HepG2 (cell line): ENCODE measurements at regions not wholly inside any gene's neighbourhood (a gene's known extent, or its start where the extent isn't known, plus 50 kb on each side); places are given as distances from the start of the nearest gene placed in this dataset.

Experiments
- ATAC-seq: fragments of 200-7000 bp; cut with Tn5 transposase; 3 replicates; pipeline ENCODE4 v1.9.1; 2020; ENCODE audit warnings: mild to moderate bottlenecking, moderate library complexity
- BruUV-seq: library from RNA; stranded (reverse); fragments of 400-500 nt; replicated peaks from 2 replicates; lab custom pipeline; 2021; lab: Mats Ljungman, UMichigan
- CTCF ChIA-PET: fragments of 300-600 bp; formaldehyde crosslinking; extraction: SDS; loops from one replicate; lab custom pipeline; 2021; ENCODE audit warnings: low total read pairs, inconsistent platforms, low intra/inter-chr PET ratio; lab: Yijun Ruan, JAX
- POLR2A ChIA-PET: fragments of 350-600 bp; sonication (Branson Sonifier 250); formaldehyde crosslinking; loops from one replicate; lab custom pipeline; 2020; ENCODE audit warnings: antibody characterized with exemption, inconsistent platforms; lab: Yijun Ruan, JAX
- DNase-seq: peaks from one replicate; pipeline ENCODE4 v3.0.0-alpha.2; 2015; ENCODE audit warnings: low spot score
- FAIRE-seq: peaks from 3 replicates; lab custom pipeline; 2011; peaks lifted over from hg19 to GRCh38; lab: Jason Lieb, UNC
- H2AFZ ChIP-seq: one replicate; pipeline ENCODE4 v1.6.1; 2011; ENCODE audit warnings: low read length, inconsistent platforms
- H3K27ac ChIP-seq: fragments of 300-600 bp; 3 replicates; pipeline ENCODE4 v1.8.0; 2011; ENCODE audit warnings: mixed run types, mild to moderate bottlenecking, mixed read lengths, low read length, inconsistent platforms; ENCODE audit not compliant: insufficient read depth; ENCODE audit errors: extremely low read length
- H3K27me3 ChIP-seq, 2 experiments: fragments of 200-600 bp in 1 of 2; 2 replicates in 1 of 2; 3 replicates in 1 of 2; pipeline versions ENCODE4 v1.6.0 to v1.8.0; 2011; ENCODE audit warnings: low read length in 2 of 2, mild to moderate bottlenecking in 2 of 2, moderate library complexity in 2 of 2, inconsistent platforms in 1 of 2; ENCODE audit not compliant: insufficient read depth in 2 of 2, control insufficient read depth in 1 of 2
- H3K36me3 ChIP-seq, 2 experiments: fragments of 200-600 bp in 1 of 2; replicated peaks in 1 of 2; 2 replicates in 1 of 2; 3 replicates in 1 of 2; pipeline versions ENCODE4 v1.5.1 to v1.8.0; 2011; ENCODE audit warnings: low read length in 2 of 2, inconsistent platforms in 1 of 2; ENCODE audit not compliant: insufficient read depth in 2 of 2, control insufficient read depth in 1 of 2
- H3K4me1 ChIP-seq: 2 replicates; pipeline ENCODE4 v1.5.1; 2012; ENCODE audit warnings: low read length, inconsistent platforms; ENCODE audit not compliant: insufficient read depth
- H3K4me2 ChIP-seq: 2 replicates; pipeline ENCODE4 v1.6.0; 2011; ENCODE audit warnings: low read depth, low read length, inconsistent platforms
- H3K4me3 ChIP-seq, 3 experiments: fragments of 200-600 bp in 1 of 3; sonication (generic), shearing (Covaris generic) in 1 of 3; replicated peaks in 1 of 3; 2 replicates each; pipeline ENCODE4 v1.5.1; 2011 to 2016; ENCODE audit warnings: low read length in 3 of 3, inconsistent platforms in 2 of 3, low read depth in 2 of 3, mild to moderate bottlenecking in 2 of 3, control low read depth in 1 of 3, mixed read lengths in 1 of 3; ENCODE audit not compliant: insufficient read depth in 1 of 3
- H3K79me2 ChIP-seq: one replicate; pipeline ENCODE4 v1.6.1; 2011; ENCODE audit warnings: low read length, inconsistent platforms; ENCODE audit not compliant: insufficient read depth
- H3K9ac ChIP-seq: 2 replicates; pipeline ENCODE4 v1.6.0; 2011; ENCODE audit warnings: mild to moderate bottlenecking, low read depth, low read length, inconsistent platforms; ENCODE audit not compliant: insufficient read depth
- H3K9me3 ChIP-seq: 2 replicates; pipeline ENCODE4 v1.5.1; 2012; ENCODE audit warnings: mild to moderate bottlenecking, low read length
- H4K20me1 ChIP-seq: 2 replicates; pipeline ENCODE4 v1.6.0; 2011; ENCODE audit warnings: inconsistent platforms, mild to moderate bottlenecking, low read length, moderate library complexity; ENCODE audit not compliant: insufficient read depth
- AHR ChIP-seq: IDR thresholded peaks from 2 replicates; pipeline ENCODE4 v1.6.1; 2018; ENCODE audit warnings: missing genetic modification reagents, missing compliant biosample characterization
- DDIT3 ChIP-seq: sonication (generic); formaldehyde crosslinking; IDR thresholded peaks from 2 replicates; pipeline ENCODE4 v1.4.0; 2020; ENCODE audit warnings: mild to moderate bottlenecking, missing genetic modification reagents
- NKX3-1 ChIP-seq: sonication (generic); formaldehyde crosslinking; IDR thresholded peaks from 2 replicates; pipeline ENCODE4 v1.5.0; 2020; ENCODE audit warnings: missing genetic modification reagents
- STAG1 ChIP-seq: sonication (generic); formaldehyde crosslinking; IDR thresholded peaks from 2 replicates; pipeline ENCODE4 v1.4.0; 2020; ENCODE audit warnings: missing genetic modification reagents
- UBTF ChIP-seq: sonication (generic); formaldehyde crosslinking; IDR thresholded peaks from 2 replicates; pipeline ENCODE4 v1.4.0; 2020; ENCODE audit warnings: mild to moderate bottlenecking, missing genetic modification reagents
- ZBTB21 ChIP-seq: sonication (generic); formaldehyde crosslinking; IDR thresholded peaks from 2 replicates; pipeline ENCODE4 v1.4.0; 2020; ENCODE audit warnings: missing genetic modification reagents
- ZBTB37 ChIP-seq: sonication (generic); formaldehyde crosslinking; IDR thresholded peaks from 2 replicates; pipeline ENCODE4 v1.4.0; 2020; ENCODE audit warnings: mild to moderate bottlenecking, missing genetic modification reagents
- ZFYVE20 ChIP-seq: sonication (generic); formaldehyde crosslinking; IDR thresholded peaks from 2 replicates; pipeline ENCODE4 v1.8.0; 2023; ENCODE audit warnings: low read depth, mild to moderate bottlenecking, moderate library complexity, missing genetic modification reagents, borderline replicate concordance
- ZNF484 ChIP-seq: sonication (generic); formaldehyde crosslinking; IDR thresholded peaks from 2 replicates; pipeline ENCODE4 v1.5.1; 2020; ENCODE audit warnings: mild to moderate bottlenecking, low read depth, missing genetic modification reagents, borderline replicate concordance
- ZNF720 ChIP-seq: sonication (generic); formaldehyde crosslinking; IDR thresholded peaks from 2 replicates; pipeline ENCODE4 v1.4.0; 2020; ENCODE audit warnings: missing genetic modification reagents
- WGBS: methylation state at CpG from one replicate; pipeline ENCODE4 v1.1.6; 2017; ENCODE audit warnings: low lambda C conversion rate; 5-methylcytosine and 5-hydroxymethylcytosine counted together
- in situ Hi-C: cut with HindIII; loops from 2 replicates; pipeline ENCODE4 v1.10.0; 2017; ENCODE audit warnings: low pct_unique_long_range_greater_than_20kb; ENCODE audit not compliant: extremely low pct_ligation_motif_present
- intact Hi-C: fragments of 100-400 bp; cut with micrococcal nuclease; formaldehyde crosslinking; loops from one replicate; pipeline ENCODE4 v1.10.0; 2022; ENCODE audit not compliant: unreplicated experiment
- TF ChIP-seq, protein P1 (sequence below): sonication (generic); formaldehyde crosslinking; conservative IDR thresholded peaks from 2 replicates; pipeline ENCODE4 v1.4.0; 2020; ENCODE audit warnings: missing genetic modification reagents

DNA sequence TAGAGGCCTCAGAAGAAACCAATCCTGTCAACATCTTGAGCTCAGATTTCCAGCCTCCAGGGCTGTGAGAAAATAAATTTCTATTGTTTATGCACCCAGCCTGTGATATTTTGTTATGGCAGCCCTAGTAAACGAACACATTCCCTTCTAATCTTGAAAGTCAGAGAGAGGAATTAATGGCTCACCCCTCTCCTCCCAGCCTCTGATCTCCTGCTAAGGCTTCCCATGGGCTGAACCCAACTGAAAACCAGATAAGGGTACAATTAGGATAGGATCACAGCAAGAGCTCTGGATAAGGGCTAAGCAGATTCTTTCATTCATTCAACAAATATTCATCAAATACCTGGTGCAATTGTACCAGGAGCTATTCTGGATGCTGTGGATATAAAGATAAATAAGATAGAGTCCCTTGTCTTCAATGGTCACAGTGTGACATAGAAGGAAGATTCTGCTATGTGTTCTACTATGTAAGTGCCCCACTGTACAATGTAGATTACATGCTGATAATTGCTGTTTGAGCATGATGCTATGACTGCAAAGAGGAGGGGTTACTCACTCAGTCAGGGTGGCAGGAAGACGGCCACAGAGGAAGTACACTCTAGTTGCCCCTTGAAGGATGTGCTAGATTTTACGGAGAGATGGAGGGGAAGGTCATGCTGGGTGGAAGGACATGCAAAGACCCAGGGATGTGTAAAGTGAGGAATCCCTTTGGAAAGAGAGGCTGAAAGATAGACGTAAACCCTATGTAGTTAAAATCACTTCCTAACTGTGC is 203.3 kb upstream of the JUN start:
- CTCF ChIA-PET, result no interaction called here
- H3K4me2 ChIP-seq, result no peak overlapping the region

DNA sequence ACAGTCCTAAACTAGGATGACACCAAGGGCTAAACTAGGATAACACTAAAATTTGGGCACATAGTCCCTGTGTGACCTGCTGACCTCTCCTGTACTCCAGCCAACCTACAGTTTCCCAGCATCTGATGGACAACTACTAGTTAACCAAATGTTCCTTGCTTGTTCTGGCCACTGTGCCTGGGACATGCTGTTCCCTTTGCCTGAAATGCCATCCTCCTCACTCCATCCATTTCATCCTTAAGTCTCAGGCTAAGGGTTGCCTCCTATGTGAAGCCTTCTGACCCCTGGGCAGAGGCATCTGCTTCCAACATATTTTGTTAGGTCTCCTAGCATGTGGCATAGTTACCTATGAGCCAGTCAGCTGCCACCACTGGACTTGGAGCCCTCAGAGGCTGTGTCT is 204.9 kb upstream of the JUN start:
- H3K9ac ChIP-seq, result no peak overlapping the region
- H3K9me3 ChIP-seq, result no peaks in the 10 kb centered on the region
- no peak overlapping the region for H3K27ac ChIP-seq
- DNase-seq, result no peak
- H4K20me1 ChIP-seq, result no peaks in the 10 kb centered on the region
- H3K79me2 ChIP-seq, result no peaks in the 10 kb centered on the region
- in situ Hi-C loops (no loop called here), intact Hi-C loops (no loop called here)
- BruUV-seq, result no TSS peak
- no peak for ATAC-seq
- H3K27me3 ChIP-seq, result peaks cover 0 to 21% of the 10 kb centered on the region in 2 experiments; a peak in 2 of 5 replicates
- no peak overlapping the region for H2AFZ ChIP-seq
- no peak for FAIRE-seq
- ChIA-PET CTCF (no interaction called here), POLR2A (no interaction called here)
- H3K4me2 ChIP-seq, result no peak overlapping the region
- no peaks in the 10 kb centered on the region for H3K36me3 ChIP-seq
- peaks cover 2% of the 10 kb centered on the region for H3K4me1 ChIP-seq
- H3K4me3 ChIP-seq, result no peak overlapping the region
- TF ChIP-seq STAG1 (CRISPR knock-in tag), result no peak
- no peak for TF ChIP-seq AHR
- TF ChIP-seq, protein P1, sequence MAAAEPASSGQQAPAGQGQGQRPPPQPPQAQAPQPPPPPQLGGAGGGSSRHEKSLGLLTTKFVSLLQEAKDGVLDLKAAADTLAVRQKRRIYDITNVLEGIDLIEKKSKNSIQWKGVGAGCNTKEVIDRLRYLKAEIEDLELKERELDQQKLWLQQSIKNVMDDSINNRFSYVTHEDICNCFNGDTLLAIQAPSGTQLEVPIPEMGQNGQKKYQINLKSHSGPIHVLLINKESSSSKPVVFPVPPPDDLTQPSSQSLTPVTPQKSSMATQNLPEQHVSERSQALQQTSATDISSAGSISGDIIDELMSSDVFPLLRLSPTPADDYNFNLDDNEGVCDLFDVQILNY (CRISPR knock-in tag), result no peak
- TF ChIP-seq ZBTB37 (CRISPR knock-in tag), result no peak
- no peak for TF ChIP-seq NKX3-1 (CRISPR knock-in tag)
- TF ChIP-seq ZFYVE20 (CRISPR knock-in tag), result no peak
- no peak for TF ChIP-seq DDIT3 (CRISPR knock-in tag)
- no peak for TF ChIP-seq ZBTB21 (CRISPR knock-in tag)
- TF ChIP-seq ZNF720 (CRISPR knock-in tag), result no peak

More for the DNA sequence above, 203.3 kb upstream of the JUN start:
- Histone ChIP-seq H3K27ac (no peak overlapping the region), H3K79me2 (no peaks in the 10 kb centered on the region), H3K4me1 (peaks cover 18% of the 10 kb centered on the region), H2AFZ (no peak overlapping the region), H3K9me3 (no peaks in the 10 kb centered on the region), H3K4me3 (no peak overlapping the region), H4K20me1 (no peaks in the 10 kb centered on the region), H3K9ac (no peak overlapping the region), H3K36me3 (no peaks in the 10 kb centered on the region), H3K27me3 (peaks cover 3 to 9% of the 10 kb centered on the region in 2 experiments; a peak in 2 of 5 replicates)
- DNase-seq (no peak), ATAC-seq (no peak), FAIRE-seq (no peak)
- 20% methylated on average over 4 of the region's 4 CpGs for WGBS
- intact Hi-C loops (no loop called here), in situ Hi-C loops (no loop called here)
- TF ChIP-seq ZNF484 (CRISPR knock-in tag), result no peak
- TF ChIP-seq UBTF (CRISPR knock-in tag), result no peak
- BruUV-seq, result no TSS peak
- POLR2A ChIA-PET, result no interaction called here
